Peyer's patch (tissue), 4 donors: ENCODE measurements at regions not wholly inside any gene's neighbourhood (a gene's known extent, or its start where the extent isn't known, plus 50 kb on each side); places are given as distances from the start of the nearest gene placed in this dataset.

Source experiments
- CTCF ChIP-seq, 6 experiments: fragments of 450-650 bp in 4 of 6; fragments of 200-600 bp in 2 of 6; sonication (generic) in 1 of 6; IDR thresholded peaks; one replicate each; pipeline ENCODE4 v1.5.1; 2017 to 2019; ENCODE audit warnings: antibody characterized with exemption in 6 of 6, mild to moderate bottlenecking in 3 of 6, moderate library complexity in 1 of 6
- POLR2A ChIP-seq, 2 donors: fragments of 450-650 bp; IDR thresholded peaks; one replicate each; pipeline ENCODE4 v1.5.1; 2017; ENCODE audit warnings: antibody characterized with exemption in 2 of 2, mild to moderate bottlenecking in 2 of 2, moderate library complexity in 2 of 2

DNA sequence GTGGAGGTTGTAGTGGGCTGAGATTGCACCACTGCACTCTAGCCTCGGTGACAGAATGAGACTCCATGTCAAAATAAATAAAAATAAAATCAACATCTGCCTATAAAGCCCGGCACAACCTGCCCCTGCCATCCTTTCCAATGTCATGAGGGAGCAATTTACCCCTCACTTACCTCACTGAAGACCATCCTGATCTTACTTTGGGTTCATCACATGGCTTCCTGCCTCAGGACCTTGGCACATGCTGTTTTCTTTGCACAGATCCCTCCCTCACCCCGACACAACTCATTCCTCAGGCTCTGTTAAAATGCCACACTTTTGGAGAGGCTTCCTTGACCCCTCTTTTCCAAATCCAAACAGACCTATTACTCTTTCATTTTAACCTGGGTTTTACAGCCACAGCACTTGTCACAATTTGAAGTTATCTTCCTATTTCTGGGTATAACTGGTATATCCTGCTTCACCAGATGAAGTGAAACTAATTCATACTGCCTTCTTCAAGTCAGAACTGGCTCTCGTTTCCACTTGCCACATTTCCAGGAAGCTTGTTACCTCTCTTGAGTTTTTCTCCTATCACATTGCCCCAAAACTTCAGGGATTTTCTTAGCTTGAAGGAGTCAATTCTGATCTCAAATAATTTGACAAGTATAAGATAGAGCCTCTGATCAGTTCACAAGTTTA lies 69.3 kb upstream of the PARD3 start:
- TF ChIP-seq POLR2A (IDR thresholded peaks at IDR 0.05) (no peak), CTCF (IDR thresholded peaks at IDR 0.05) (no peak)
